ENCODE measurements at regions not wholly inside any gene's neighbourhood (a gene's known extent, or its start where the extent isn't known, plus 50 kb on each side); places are given as distances from the start of the nearest gene placed in this dataset.

- Mint-ChIP-seq H3K27ac (no peak overlapping the region), H3K9me3 (ENCODE audit: low read depth) (no peaks in the 10 kb centered on the region), H3K36me3 (ENCODE audit: low read depth) (no peaks in the 10 kb centered on the region), H3K4me1 (no peaks in the 10 kb centered on the region), H3K27me3 (no peaks in the 10 kb centered on the region), H3K4me3 (no peak overlapping the region)
- no peak for DNase-seq
- ChIA-PET POLR2A (no interaction called here), CTCF (no interaction called here)
- ATAC-seq, result no peak
- intact Hi-C loops (cut with DNase I, micrococcal nuclease), result no loop called here
These were observed 106.8 kb downstream of the HRH4 start for GRCh38 chr18:24567199-24567598.

- Mint-ChIP-seq H3K4me3 (no peak overlapping the region), H3K36me3 (ENCODE audit: low read depth) (peaks cover 2% of the 10 kb centered on the region), H3K9me3 (ENCODE audit: low read depth) (peaks cover 6% of the 10 kb centered on the region), H3K27ac (no peak overlapping the region), H3K27me3 (no peaks in the 10 kb centered on the region), H3K4me1 (no peaks in the 10 kb centered on the region)
- DNase-seq (no peak), ATAC-seq (no peak)
- ChIA-PET CTCF (no interaction called here), POLR2A (no interaction called here)
- intact Hi-C loops (cut with DNase I, micrococcal nuclease), result no loop called here
These were observed 110.3 kb downstream of the HRH4 start for GRCh38 chr18:24570716-24571115.

GRCh38 chr18:24582771-24583170 lies 122.3 kb downstream of the HRH4 start:
- Mint-ChIP-seq H3K9me3 (ENCODE audit: low read depth) (no peaks in the 10 kb centered on the region), H3K27ac (no peak overlapping the region)
- intact Hi-C loops (cut with DNase I, micrococcal nuclease), result no loop called here

GRCh38 chr18:24584205-24584604 lies 123.8 kb downstream of the HRH4 start:
- DNase-seq (no peak), ATAC-seq (no peak)
- no peak overlapping the region for H3K27ac Mint-ChIP-seq
- H3K4me3 Mint-ChIP-seq, result no peak overlapping the region
- H3K9me3 Mint-ChIP-seq (ENCODE audit: low read depth), result no peaks in the 10 kb centered on the region
- no peaks in the 10 kb centered on the region for H3K4me1 Mint-ChIP-seq
- ChIA-PET CTCF (interaction anchor here (0.8 kb wide), 1 partner anchor 38 kb away, joined by 3 read pairs; no protein-coding TSS in a partner anchor), POLR2A (no interaction called here)
- peaks cover 16% of the 10 kb centered on the region for H3K27me3 Mint-ChIP-seq
- H3K36me3 Mint-ChIP-seq (ENCODE audit: low read depth), result no peaks in the 10 kb centered on the region
- intact Hi-C loops (cut with DNase I, micrococcal nuclease), result no loop called here

More at GRCh38 chr18:24582771-24583170, 122.3 kb downstream of the HRH4 start:
- POLR2A ChIA-PET, result no interaction called here
- no peak overlapping the region for H3K4me3 Mint-ChIP-seq
- no peaks in the 10 kb centered on the region for H3K4me1 Mint-ChIP-seq
- peaks cover 16% of the 10 kb centered on the region for H3K27me3 Mint-ChIP-seq
- no peak for DNase-seq
- H3K36me3 Mint-ChIP-seq (ENCODE audit: low read depth), result no peaks in the 10 kb centered on the region
- no peak for ATAC-seq
- CTCF ChIA-PET, result no interaction called here

- no peaks in the 10 kb centered on the region for H3K4me1 Mint-ChIP-seq
- no peaks in the 10 kb centered on the region for H3K9me3 Mint-ChIP-seq (ENCODE audit: low read depth)
- ChIA-PET CTCF (interaction anchor here (0.8 kb wide), 1 partner anchor 38 kb away, joined by 3 read pairs; no protein-coding TSS in a partner anchor), POLR2A (no interaction called here)
- no peak overlapping the region for H3K4me3 Mint-ChIP-seq
- H3K27me3 Mint-ChIP-seq, result peaks cover 14% of the 10 kb centered on the region
- no peak for ATAC-seq
- no peak overlapping the region for H3K27ac Mint-ChIP-seq
- no peak for DNase-seq
- intact Hi-C loops (cut with DNase I, micrococcal nuclease), result no loop called here
- H3K36me3 Mint-ChIP-seq (ENCODE audit: low read depth), result no peaks in the 10 kb centered on the region
These were observed 124.4 kb downstream of the HRH4 start for GRCh38 chr18:24584813-24585212.

GRCh38 chr18:24585996-24586566 lies 125.6 kb downstream of the HRH4 start:
- no peaks in the 10 kb centered on the region for H3K36me3 Mint-ChIP-seq (ENCODE audit: low read depth)
- ChIA-PET CTCF (no interaction called here), POLR2A (no interaction called here)
- H3K4me1 Mint-ChIP-seq, result no peaks in the 10 kb centered on the region
- DNase-seq, result no peak
- no peak for ATAC-seq
- no peak overlapping the region for H3K4me3 Mint-ChIP-seq
- intact Hi-C loops (cut with DNase I, micrococcal nuclease), result no loop called here
- no peak overlapping the region for H3K27ac Mint-ChIP-seq
- H3K9me3 Mint-ChIP-seq (ENCODE audit: low read depth), result no peaks in the 10 kb centered on the region
- peaks cover 14% of the 10 kb centered on the region for H3K27me3 Mint-ChIP-seq

GRCh38 chr18:24586662-24587360 lies 126.4 kb downstream of the HRH4 start:
- DNase-seq (no peak), ATAC-seq (no peak)
- H3K9me3 Mint-ChIP-seq (ENCODE audit: low read depth), result no peaks in the 10 kb centered on the region
- no peaks in the 10 kb centered on the region for H3K4me1 Mint-ChIP-seq
- peaks cover 12% of the 10 kb centered on the region for H3K27me3 Mint-ChIP-seq
- H3K27ac Mint-ChIP-seq, result no peak overlapping the region
- intact Hi-C loops (cut with DNase I, micrococcal nuclease), result no loop called here
- no peaks in the 10 kb centered on the region for H3K36me3 Mint-ChIP-seq (ENCODE audit: low read depth)
- ChIA-PET CTCF (no interaction called here), POLR2A (no interaction called here)
- H3K4me3 Mint-ChIP-seq, result no peak overlapping the region

- ATAC-seq, result no peak
- intact Hi-C loops (cut with DNase I, micrococcal nuclease), result no loop called here
- Mint-ChIP-seq H3K4me3 (no peak overlapping the region), H3K4me1 (no peaks in the 10 kb centered on the region), H3K36me3 (ENCODE audit: low read depth) (no peaks in the 10 kb centered on the region), H3K27ac (no peak overlapping the region), H3K27me3 (peaks cover 7% of the 10 kb centered on the region), H3K9me3 (ENCODE audit: low read depth) (no peaks in the 10 kb centered on the region)
- no peak for DNase-seq
- ChIA-PET POLR2A (interaction anchor here (0.5 kb wide), 1 partner anchor 262 kb away, joined by 7 read pairs; no protein-coding TSS in a partner anchor), CTCF (no interaction called here)
These were observed 128.0 kb downstream of the HRH4 start for GRCh38 chr18:24588440-24588839.

GRCh38 chr18:24590946-24591345 lies 130.5 kb downstream of the HRH4 start:
- intact Hi-C loops (cut with DNase I, micrococcal nuclease), result no loop called here
- Mint-ChIP-seq H3K4me1 (no peaks in the 10 kb centered on the region), H3K27me3 (peaks cover 5% of the 10 kb centered on the region), H3K36me3 (ENCODE audit: low read depth) (no peaks in the 10 kb centered on the region), H3K4me3 (no peak overlapping the region), H3K27ac (no peak overlapping the region), H3K9me3 (ENCODE audit: low read depth) (no peaks in the 10 kb centered on the region)
- DNase-seq, result no peak
- CTCF ChIA-PET, result no interaction called here
- ATAC-seq, result no peak
- POLR2A ChIA-PET, result no interaction called here

- ChIA-PET CTCF (interaction anchor here (0.9 to 1.3 kb wide), 3 partner anchors 79 to 133 kb away, joined by 3 to 4 read pairs (median 3); no protein-coding TSS in a partner anchor), POLR2A (no interaction called here)
- intact Hi-C loops (cut with DNase I, micrococcal nuclease), result no loop called here
- no peak for ATAC-seq
- Mint-ChIP-seq H3K36me3 (ENCODE audit: low read depth) (no peaks in the 10 kb centered on the region), H3K4me1 (no peaks in the 10 kb centered on the region), H3K4me3 (no peak overlapping the region), H3K9me3 (ENCODE audit: low read depth) (no peaks in the 10 kb centered on the region), H3K27me3 (peaks cover 2% of the 10 kb centered on the region), H3K27ac (no peak overlapping the region)
- no peak for DNase-seq
These were observed 133.0 kb downstream of the HRH4 start for GRCh38 chr18:24593401-24593800.

GRCh38 chr18:24593886-24594285 lies 133.4 kb downstream of the HRH4 start:
- no peaks in the 10 kb centered on the region for H3K36me3 Mint-ChIP-seq (ENCODE audit: low read depth)
- H3K4me3 Mint-ChIP-seq, result no peak overlapping the region
- no peaks in the 10 kb centered on the region for H3K4me1 Mint-ChIP-seq
- intact Hi-C loops (cut with DNase I, micrococcal nuclease), result no loop called here
- POLR2A ChIA-PET, result no interaction called here
- CTCF ChIA-PET, result interaction anchor here (0.9 to 1.3 kb wide), 3 partner anchors 79 to 133 kb away, joined by 3 to 4 read pairs (median 3); no protein-coding TSS in a partner anchor
- ATAC-seq (no peak), DNase-seq (no peak)
- H3K27ac Mint-ChIP-seq, result no peak overlapping the region
- H3K9me3 Mint-ChIP-seq (ENCODE audit: low read depth), result no peaks in the 10 kb centered on the region
- H3K27me3 Mint-ChIP-seq, result peaks cover 2% of the 10 kb centered on the region

GRCh38 chr18:24595561-24596031 lies 135.2 kb downstream of the HRH4 start:
- Mint-ChIP-seq H3K36me3 (ENCODE audit: low read depth) (no peaks in the 10 kb centered on the region), H3K4me1 (no peaks in the 10 kb centered on the region), H3K27ac (no peak overlapping the region), H3K9me3 (ENCODE audit: low read depth) (no peaks in the 10 kb centered on the region), H3K27me3 (peaks cover 4% of the 10 kb centered on the region), H3K4me3 (no peak overlapping the region)
- CTCF ChIA-PET, result no interaction called here
- ATAC-seq, result no peak
- POLR2A ChIA-PET, result no interaction called here
- no peak for DNase-seq
- intact Hi-C loops (cut with DNase I, micrococcal nuclease), result no loop called here

All from activated CD4-positive, alpha-beta T cell treated with anti-CD3 and anti-CD28 coated beads for 36 hours (primary cell).